MCF 10A (cell line): ENCODE measurements at regions not wholly inside any gene's neighbourhood (a gene's known extent, or its start where the extent isn't known, plus 50 kb on each side); places are given as distances from the start of the nearest gene placed in this dataset.

Experiments
- BruUV-seq: library from RNA; stranded (reverse); fragments of 400-500 nt; replicated peaks from 2 replicates; lab custom pipeline; 2021; lab: Mats Ljungman, UMichigan
- CTCF ChIA-PET: fragments of 300-600 bp; sonication (Branson Sonifier 250); formaldehyde crosslinking; extraction: SDS; loops from one replicate; lab custom pipeline; 2021; ENCODE audit warnings: antibody characterized with exemption, inconsistent platforms; lab: Yijun Ruan, JAX
- POLR2A ChIA-PET: fragments of 300-600, 350-650 bp; sonication (Branson Sonifier 250); formaldehyde crosslinking; extraction: SDS; loops from one replicate; lab custom pipeline; 2020; ENCODE audit warnings: antibody characterized with exemption, inconsistent platforms; lab: Yijun Ruan, JAX
- DNase-seq: peaks from one replicate; pipeline ENCODE4 v3.0.0-alpha.2; 2018; ENCODE audit not compliant: unreplicated experiment
- H3K27ac Mint-ChIP-seq: one replicate; pipeline ENCODE4 v1.8.0; 2022; ENCODE audit warnings: mild to moderate bottlenecking, low read depth, mixed read lengths; ENCODE audit not compliant: unreplicated experiment
- H3K27me3 Mint-ChIP-seq: one replicate; pipeline ENCODE4 v1.8.0; 2022; ENCODE audit warnings: mixed read lengths; ENCODE audit not compliant: insufficient read depth, unreplicated experiment
- H3K36me3 Mint-ChIP-seq: one replicate; pipeline ENCODE4 v1.8.0; 2022; ENCODE audit warnings: mild to moderate bottlenecking, moderate library complexity, mixed read lengths; ENCODE audit not compliant: insufficient read depth, unreplicated experiment
- H3K4me1 Mint-ChIP-seq: one replicate; pipeline ENCODE4 v1.8.0; 2022; ENCODE audit warnings: mixed read lengths; ENCODE audit not compliant: insufficient read depth, unreplicated experiment
- H3K4me3 Mint-ChIP-seq: one replicate; pipeline ENCODE4 v1.8.0; 2022; ENCODE audit warnings: mild to moderate bottlenecking, moderate library complexity, mixed read lengths; ENCODE audit not compliant: unreplicated experiment
- H3K9me3 Mint-ChIP-seq: one replicate; pipeline ENCODE4 v1.8.0; 2022; ENCODE audit warnings: mixed read lengths; ENCODE audit not compliant: unreplicated experiment
- CTCF ChIP-seq: fragments of 200-600 bp; IDR thresholded peaks from one replicate; pipeline ENCODE4 v1.8.0; 2022; ENCODE audit warnings: antibody characterized with exemption, mild to moderate bottlenecking; ENCODE audit not compliant: unreplicated experiment
- intact Hi-C: fragments of 100-400 bp; cut with micrococcal nuclease; formaldehyde crosslinking; loops from 2 replicates; pipeline ENCODE4 v1.14.1; 2022

DNA sequence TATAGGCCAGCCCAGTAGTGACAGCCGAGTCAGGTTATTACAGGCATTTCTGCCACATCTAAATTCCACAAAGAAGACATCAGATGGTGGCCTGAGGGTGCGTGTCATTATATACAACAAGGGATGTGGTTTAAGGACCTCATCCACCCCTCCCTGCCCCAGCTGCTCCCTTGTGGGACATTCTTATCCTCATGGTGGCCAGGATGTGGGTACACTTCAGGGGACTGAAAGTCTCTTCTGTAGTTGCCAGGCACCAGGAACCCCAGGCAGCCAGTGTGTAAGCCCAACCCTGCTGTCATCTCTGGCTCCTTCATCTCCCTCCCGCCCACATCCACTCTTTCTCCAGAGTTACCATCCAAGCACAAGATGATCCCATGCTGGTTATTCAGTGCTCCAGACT, 224.9 kb upstream of the TOPAZ1 start:
- Mint-ChIP-seq H3K27me3 (no peaks in the 10 kb centered on the region), H3K36me3 (no peaks in the 10 kb centered on the region), H3K27ac (no peak overlapping the region), H3K9me3 (no peaks in the 10 kb centered on the region), H3K4me1 (no peaks in the 10 kb centered on the region), H3K4me3 (no peak overlapping the region)
- BruUV-seq, result no TSS peak
- CTCF ChIA-PET, result no interaction called here
- POLR2A ChIA-PET, result no interaction called here
- no peak for DNase-seq
- TF ChIP-seq CTCF, result no peak
- intact Hi-C loops, result no loop called here

DNA sequence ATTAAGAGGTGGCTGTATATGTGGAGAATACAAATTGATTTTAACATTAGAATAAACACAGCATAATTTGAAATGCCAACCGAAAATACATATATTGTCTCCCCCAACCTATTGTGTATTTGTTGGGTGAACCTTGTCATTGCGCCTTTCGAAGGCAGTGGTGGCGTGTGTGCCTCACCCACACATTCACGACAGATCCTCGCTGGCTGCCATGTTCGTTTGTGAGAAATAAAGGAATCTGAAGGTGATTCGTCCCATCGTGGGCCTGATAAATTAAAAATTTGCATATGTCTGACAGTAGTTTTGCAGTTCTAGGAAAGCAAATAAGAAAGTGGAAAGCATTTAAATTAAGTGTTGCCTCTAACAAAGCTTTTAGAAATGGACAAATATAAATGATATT, 222.8 kb upstream of the TOPAZ1 start:
- Mint-ChIP-seq H3K27ac (no peak overlapping the region), H3K4me1 (no peaks in the 10 kb centered on the region), H3K4me3 (no peak overlapping the region), H3K27me3 (no peaks in the 10 kb centered on the region), H3K9me3 (no peaks in the 10 kb centered on the region), H3K36me3 (no peaks in the 10 kb centered on the region)
- ChIA-PET CTCF (interaction anchor here (0.6 kb wide), 2 partner anchors 57 to 186 kb away, joined by 3 to 5 read pairs; no protein-coding TSS in a partner anchor), POLR2A (interaction anchor here (0.7 kb wide), 1 partner anchor 1008 kb away, joined by 3 read pairs; no protein-coding TSS in a partner anchor)
- no peak for TF ChIP-seq CTCF
- intact Hi-C loops, result no loop called here
- no TSS peak for BruUV-seq
- no peak for DNase-seq

DNA sequence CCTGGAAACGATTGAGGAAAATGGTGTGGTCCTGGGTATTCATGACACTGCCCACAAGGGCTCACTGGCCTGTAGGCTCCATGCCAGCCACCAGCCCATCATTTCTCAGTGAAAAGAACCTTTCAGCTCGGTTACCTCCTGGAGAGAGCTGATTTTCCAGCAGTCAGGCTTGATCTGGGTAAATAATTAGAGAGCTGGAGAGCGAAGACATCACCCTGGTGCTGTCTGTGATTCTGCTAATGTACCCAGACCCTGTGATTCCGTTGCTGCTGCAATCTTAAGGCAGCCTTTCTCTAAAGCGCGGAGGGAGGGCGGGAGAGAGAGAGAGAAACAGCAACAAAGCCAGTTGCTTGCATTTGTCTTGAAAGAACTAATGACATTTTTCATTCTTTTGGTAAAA, 221.9 kb upstream of the TOPAZ1 start:
- H3K4me3 Mint-ChIP-seq, result no peak overlapping the region
- no TSS peak for BruUV-seq
- no peaks in the 10 kb centered on the region for H3K4me1 Mint-ChIP-seq
- H3K36me3 Mint-ChIP-seq, result no peaks in the 10 kb centered on the region
- H3K27me3 Mint-ChIP-seq, result no peaks in the 10 kb centered on the region
- no peak overlapping the region for H3K27ac Mint-ChIP-seq
- intact Hi-C loops, result no loop called here
- no peaks in the 10 kb centered on the region for H3K9me3 Mint-ChIP-seq
- no peak for TF ChIP-seq CTCF
- CTCF ChIA-PET, result interaction anchor here (0.6 kb wide), 2 partner anchors 56 to 187 kb away, joined by 3 to 5 read pairs; no protein-coding TSS in a partner anchor
- no peak for DNase-seq
- POLR2A ChIA-PET, result no interaction called here

GRCh38 chr3:44020143-44020542, 221.5 kb upstream of the TOPAZ1 start:
- POLR2A ChIA-PET, result no interaction called here

More at GRCh38 chr3:44020143-44020542, 221.5 kb upstream of the TOPAZ1 start:
- CTCF ChIA-PET, result no interaction called here
- BruUV-seq, result no TSS peak
- no peaks in the 10 kb centered on the region for H3K9me3 Mint-ChIP-seq
- no peak overlapping the region for H3K27ac Mint-ChIP-seq
- no peaks in the 10 kb centered on the region for H3K4me1 Mint-ChIP-seq
- intact Hi-C loops, result no loop called here
- DNase-seq, result no peak
- no peak for TF ChIP-seq CTCF
- H3K4me3 Mint-ChIP-seq, result no peak overlapping the region
- H3K36me3 Mint-ChIP-seq, result no peaks in the 10 kb centered on the region
- no peaks in the 10 kb centered on the region for H3K27me3 Mint-ChIP-seq
